Endothelial cell of umbilical vein (primary cell): ENCODE measurements at regions not wholly inside any gene's neighbourhood (a gene's known extent, or its start where the extent isn't known, plus 50 kb on each side); places are given as distances from the start of the nearest gene placed in this dataset.

Source experiments
- BruUV-seq: library from RNA; stranded (reverse); fragments of 400-500 nt; replicated peaks from 2 replicates; lab custom pipeline; 2021; lab: Mats Ljungman, UMichigan
- CTCF ChIA-PET: fragments of 300-600, 350-600 bp; sonication (Branson Sonifier 250); formaldehyde crosslinking; loops from one replicate; lab custom pipeline; 2021; ENCODE audit warnings: antibody characterized with exemption, inconsistent platforms; lab: Charles Lee
- POLR2A ChIA-PET: fragments of 300-600, 350-600 bp; sonication (Branson Sonifier 250); formaldehyde crosslinking; loops from one replicate; lab custom pipeline; 2021; ENCODE audit warnings: antibody characterized with exemption, inconsistent platforms; lab: Charles Lee
- DNase-seq: peaks from one replicate; pipeline ENCODE4 v3.0.0-alpha.2; 2011; ENCODE audit warnings: low read depth, low spot score
- FAIRE-seq: peaks from 2 replicates; lab custom pipeline; 2011; peaks lifted over from hg19 to GRCh38; lab: Jason Lieb, UNC
- H2AFZ ChIP-seq: 2 replicates; pipeline ENCODE4 v1.6.0; 2012; ENCODE audit warnings: low read depth, low read length, control low read depth, inconsistent platforms
- H3K27ac ChIP-seq: 2 replicates; pipeline ENCODE4 v1.5.1; 2011; ENCODE audit warnings: low read depth, mild to moderate bottlenecking, control low read depth, low read length, moderate library complexity; ENCODE audit not compliant: insufficient read depth
- H3K27me3 ChIP-seq, 2 experiments: 2 replicates each; pipeline versions ENCODE4 v1.6.0 to v1.6.1; 2011; ENCODE audit warnings: low read length in 2 of 2, mixed read lengths in 1 of 2; ENCODE audit not compliant: control insufficient read depth in 2 of 2, insufficient read depth in 2 of 2
- H3K36me3 ChIP-seq, 2 experiments: 2 replicates in 1 of 2; 3 replicates in 1 of 2; pipeline ENCODE4 v1.5.1; 2011; ENCODE audit warnings: low read length in 2 of 2, mild to moderate bottlenecking in 1 of 2, moderate library complexity in 1 of 2; ENCODE audit not compliant: control insufficient read depth in 2 of 2, insufficient read depth in 2 of 2; ENCODE audit errors: extremely low read depth in 1 of 2
- H3K4me1 ChIP-seq: 3 replicates; pipeline ENCODE4 v1.5.1; 2011; ENCODE audit warnings: mild to moderate bottlenecking, low read length; ENCODE audit not compliant: control insufficient read depth, insufficient read depth; ENCODE audit errors: extremely low read depth
- H3K4me2 ChIP-seq: 2 replicates; pipeline ENCODE4 v1.6.1; 2011; ENCODE audit warnings: low read length, control low read depth, mixed read lengths; ENCODE audit not compliant: insufficient read depth
- H3K4me3 ChIP-seq, 3 experiments: fragments of 200-600 bp in 1 of 3; sonication (generic), shearing (Covaris generic) in 1 of 3; replicated peaks in 1 of 3; 2 replicates each; pipeline ENCODE4 v1.5.1; 2011 to 2016; ENCODE audit warnings: control low read depth in 3 of 3, low read length in 3 of 3, mild to moderate bottlenecking in 2 of 3, inconsistent platforms in 1 of 3, low read depth in 1 of 3, moderate library complexity in 1 of 3; ENCODE audit not compliant: insufficient read depth in 1 of 3
- H3K79me2 ChIP-seq: 2 replicates; pipeline ENCODE4 v1.6.0; 2012; ENCODE audit warnings: low read length, inconsistent platforms; ENCODE audit not compliant: control insufficient read depth, insufficient read depth
- H3K9ac ChIP-seq: replicated peaks from 2 replicates; pipeline ENCODE3; 2011; ENCODE audit warnings: low read length, control low read depth; ENCODE audit not compliant: insufficient read depth; ENCODE audit errors: extremely low read depth
- H3K9me1 ChIP-seq: replicated peaks from 3 replicates; pipeline ENCODE4 v1.6.0; 2011; ENCODE audit warnings: mild to moderate bottlenecking, low read length; ENCODE audit not compliant: control insufficient read depth, insufficient read depth; ENCODE audit errors: extremely low read depth
- H3K9me3 ChIP-seq: replicated peaks from 2 replicates; pipeline ENCODE4 v1.5.1; 2012; ENCODE audit warnings: low read length, inconsistent platforms; ENCODE audit not compliant: control insufficient read depth, insufficient read depth
- H4K20me1 ChIP-seq: replicated peaks from 2 replicates; pipeline ENCODE3; 2011; ENCODE audit warnings: mild to moderate bottlenecking, low read length; ENCODE audit not compliant: control insufficient read depth, insufficient read depth; ENCODE audit errors: extremely low read depth
- EZH2 ChIP-seq: IDR thresholded peaks from 2 replicates; pipeline ENCODE4 v1.6.1; 2012; ENCODE audit warnings: borderline replicate concordance, low read depth, mild to moderate bottlenecking, moderate library complexity, low read length, inconsistent platforms; ENCODE audit not compliant: severe bottlenecking
- FOS ChIP-seq: IDR thresholded peaks from 2 replicates; pipeline ENCODE4 v1.6.1; 2011; ENCODE audit warnings: mild to moderate bottlenecking, low read length, moderate library complexity, borderline replicate concordance; ENCODE audit not compliant: insufficient read depth
- GATA2 ChIP-seq: IDR thresholded peaks from 2 replicates; pipeline ENCODE4 v1.7.0; 2011; ENCODE audit warnings: low read depth, mild to moderate bottlenecking, moderate library complexity, mixed read lengths, low read length; ENCODE audit not compliant: insufficient read length, insufficient read depth
- JUN ChIP-seq: IDR thresholded peaks from 2 replicates; pipeline ENCODE4 v1.6.1; 2011; ENCODE audit warnings: borderline replicate concordance, low read depth; ENCODE audit not compliant: insufficient read length, insufficient read depth
- MYC ChIP-seq: IDR thresholded peaks from one replicate; pipeline ENCODE4 v1.6.1; 2011; ENCODE audit warnings: mild to moderate bottlenecking, low read depth, low read length
- POLR2A ChIP-seq: IDR thresholded peaks from 2 replicates; pipeline ENCODE4 v1.6.1; 2012; ENCODE audit warnings: low read depth, mild to moderate bottlenecking, control low read depth, low read length
- POLR2AphosphoS5 ChIP-seq: IDR thresholded peaks from 2 replicates; pipeline ENCODE4 v1.6.1; 2012; ENCODE audit warnings: low read depth, mild to moderate bottlenecking, control low read depth, low read length, moderate library complexity; ENCODE audit not compliant: insufficient read depth
- dilution Hi-C: fragments of 300-500 bp; cut with MboI; formaldehyde crosslinking; loops from one replicate; pipeline ENCODE4 v1.15.0; 2019; ENCODE audit warnings: low sequenced_read_pairs; ENCODE audit not compliant: extremely low pct_ligation_motif_present
- intact Hi-C: fragments of 100-400 bp; cut with micrococcal nuclease; formaldehyde crosslinking; loops from one replicate; pipeline ENCODE4 v1.10.0; 2022
- TF ChIP-seq, protein P1 (sequence below), 2 donors: IDR thresholded peaks; 1 replicate in 1 of 2; 2 replicates in 1 of 2; pipeline ENCODE4 v1.5.1; 2011; ENCODE audit warnings: low read length in 2 of 2, mild to moderate bottlenecking in 2 of 2, moderate library complexity in 2 of 2, control low read depth in 1 of 2, inconsistent platforms in 1 of 2, low read depth in 1 of 2; ENCODE audit not compliant: insufficient read depth in 1 of 2; ENCODE audit errors: extremely low read depth in 1 of 2
- TF ChIP-seq, protein P2 (sequence below): IDR thresholded peaks from 2 replicates; pipeline ENCODE4 v1.6.1; 2011; ENCODE audit not compliant: insufficient read depth, insufficient read length

DNA sequence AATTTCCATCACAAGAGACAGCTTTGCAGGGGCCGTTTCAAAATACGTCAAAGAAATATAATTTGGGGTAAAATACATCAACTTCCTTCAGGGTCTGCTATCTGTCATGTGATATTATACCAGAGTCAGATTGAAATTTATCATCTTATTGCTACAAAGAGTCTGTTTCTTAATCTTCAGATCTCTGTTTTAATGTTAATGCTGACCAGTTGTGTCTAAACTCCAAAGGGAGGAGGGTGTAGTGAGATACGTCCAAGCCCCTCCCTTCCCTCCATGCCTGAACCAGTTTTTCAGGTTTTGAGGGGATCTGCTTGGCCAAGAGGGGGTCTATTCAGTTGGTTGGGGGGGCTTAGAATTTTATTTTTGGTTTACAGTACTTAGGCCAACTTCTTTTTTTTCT is 891.6 kb downstream of the GRM8 start:
- H3K27ac ChIP-seq = no peak overlapping the region
- no peaks in the 10 kb centered on the region for H3K27me3 ChIP-seq
- H3K79me2 ChIP-seq = no peaks in the 10 kb centered on the region
- no peak overlapping the region for H2AFZ ChIP-seq
- H3K9me1 ChIP-seq = no peaks in the 10 kb centered on the region
- no peak for FAIRE-seq
- H3K4me2 ChIP-seq = no peak overlapping the region
- no peak overlapping the region for H3K9ac ChIP-seq
- intact Hi-C loops = no loop called here
- TF ChIP-seq JUN = no peak
- no peak for TF ChIP-seq POLR2AphosphoS5
- TF ChIP-seq FOS = no peak
- TF ChIP-seq, protein P1, sequence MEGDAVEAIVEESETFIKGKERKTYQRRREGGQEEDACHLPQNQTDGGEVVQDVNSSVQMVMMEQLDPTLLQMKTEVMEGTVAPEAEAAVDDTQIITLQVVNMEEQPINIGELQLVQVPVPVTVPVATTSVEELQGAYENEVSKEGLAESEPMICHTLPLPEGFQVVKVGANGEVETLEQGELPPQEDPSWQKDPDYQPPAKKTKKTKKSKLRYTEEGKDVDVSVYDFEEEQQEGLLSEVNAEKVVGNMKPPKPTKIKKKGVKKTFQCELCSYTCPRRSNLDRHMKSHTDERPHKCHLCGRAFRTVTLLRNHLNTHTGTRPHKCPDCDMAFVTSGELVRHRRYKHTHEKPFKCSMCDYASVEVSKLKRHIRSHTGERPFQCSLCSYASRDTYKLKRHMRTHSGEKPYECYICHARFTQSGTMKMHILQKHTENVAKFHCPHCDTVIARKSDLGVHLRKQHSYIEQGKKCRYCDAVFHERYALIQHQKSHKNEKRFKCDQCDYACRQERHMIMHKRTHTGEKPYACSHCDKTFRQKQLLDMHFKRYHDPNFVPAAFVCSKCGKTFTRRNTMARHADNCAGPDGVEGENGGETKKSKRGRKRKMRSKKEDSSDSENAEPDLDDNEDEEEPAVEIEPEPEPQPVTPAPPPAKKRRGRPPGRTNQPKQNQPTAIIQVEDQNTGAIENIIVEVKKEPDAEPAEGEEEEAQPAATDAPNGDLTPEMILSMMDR (IDR thresholded peaks at IDR 0.05; ENCODE audit: extremely low read depth in 1 of 2, insufficient read depth in 1 of 2, low read depth in 1 of 2, low read length in 2 of 2) = no peak
- TF ChIP-seq, protein P2, sequence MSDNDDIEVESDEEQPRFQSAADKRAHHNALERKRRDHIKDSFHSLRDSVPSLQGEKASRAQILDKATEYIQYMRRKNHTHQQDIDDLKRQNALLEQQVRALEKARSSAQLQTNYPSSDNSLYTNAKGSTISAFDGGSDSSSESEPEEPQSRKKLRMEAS = no peak
- TF ChIP-seq EZH2 = no peak
- TF ChIP-seq POLR2A = no peak
- no peak for TF ChIP-seq MYC
- TF ChIP-seq GATA2 = no peak
- no peak for DNase-seq
- H3K9me3 ChIP-seq = no peaks in the 10 kb centered on the region
- POLR2A ChIA-PET = no interaction called here
- H4K20me1 ChIP-seq = no peaks in the 10 kb centered on the region
- CTCF ChIA-PET = no interaction called here
- no peak overlapping the region for H3K4me3 ChIP-seq
- no peaks in the 10 kb centered on the region for H3K36me3 ChIP-seq
- dilution Hi-C loops = no loop called here
- BruUV-seq = no TSS peak
- H3K4me1 ChIP-seq = no peaks in the 10 kb centered on the region
